GM19240 (cell line): ENCODE measurements at regions not wholly inside any gene's neighbourhood (a gene's known extent, or its start where the extent isn't known, plus 50 kb on each side); places are given as distances from the start of the nearest gene placed in this dataset.
"Not testable (repeated sequence)": the region's sequence is repeated elsewhere in the genome, so short reads cannot be mapped to it uniquely, and the experiment has no call there.

Experiments
- DNase-seq: peaks from one replicate; pipeline ENCODE4 v3.0.0; 2011; ENCODE audit warnings: low spot score; ENCODE audit not compliant: insufficient read length

DNA sequence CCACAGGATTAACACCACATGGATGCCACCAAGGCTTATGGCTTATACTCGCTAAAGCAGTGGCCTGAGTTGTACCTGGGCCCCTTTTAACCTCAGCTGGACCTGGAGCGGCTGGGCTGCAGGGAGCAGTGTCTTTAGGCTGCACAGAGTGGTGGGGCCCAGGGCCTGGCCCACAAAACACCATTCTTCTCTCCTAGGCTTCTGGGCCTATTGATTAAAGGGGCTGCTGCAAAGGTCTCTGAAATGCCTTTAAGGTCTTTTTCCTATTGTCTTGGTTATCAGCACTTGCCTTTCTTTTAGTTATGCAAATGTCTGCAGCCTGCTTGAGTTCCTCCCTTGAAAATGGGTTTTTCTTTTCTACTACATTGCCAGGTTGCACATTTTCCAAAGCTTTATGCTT lies 973.9 kb upstream of the PRR20A start:
- DNase-seq, result no peak

DNA sequence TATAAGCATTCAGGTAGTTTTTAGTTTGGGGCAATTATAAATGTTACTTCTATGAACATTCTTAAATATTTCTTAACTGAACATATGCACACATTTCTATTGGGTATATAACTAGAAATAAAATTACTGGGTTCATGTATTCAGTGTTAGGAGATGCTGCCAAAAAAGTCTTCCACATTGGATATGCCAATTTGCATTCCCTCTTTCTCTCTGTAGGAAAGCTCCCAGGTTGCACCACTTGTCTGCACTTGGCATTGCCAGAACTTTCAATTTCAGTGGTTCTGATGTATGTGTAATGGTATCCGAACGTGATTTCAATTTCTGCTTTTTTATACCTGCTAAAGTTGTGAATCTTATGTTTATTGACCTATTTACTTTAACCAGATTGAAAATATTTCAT lies 972.1 kb upstream of the PRR20A start:
- DNase-seq, result no peak

- no peak for DNase-seq
Observed at GRCh38 chr13:56173346-56173745, 967.4 kb upstream of the PRR20A start.

DNA sequence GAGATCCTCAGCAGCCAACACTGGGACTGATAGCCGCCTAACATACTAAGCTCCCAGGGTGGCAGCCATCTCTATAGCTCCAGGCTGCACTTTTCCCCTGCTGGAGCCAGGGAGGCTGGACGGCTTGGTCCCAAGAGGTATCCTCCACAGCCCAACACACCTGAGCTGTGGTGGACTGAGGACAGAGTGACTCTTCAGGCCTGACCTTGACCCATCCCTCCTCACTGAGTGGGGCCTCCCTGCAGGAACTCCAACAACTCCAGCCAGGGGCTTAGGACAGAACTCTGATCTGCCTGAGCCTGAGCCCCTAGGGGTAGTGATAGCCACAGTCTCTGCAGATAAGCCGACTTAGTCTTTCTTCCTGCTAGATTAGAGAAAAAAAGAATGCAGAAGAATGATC lies 958.1 kb upstream of the PRR20A start:
- no peak for DNase-seq

DNA sequence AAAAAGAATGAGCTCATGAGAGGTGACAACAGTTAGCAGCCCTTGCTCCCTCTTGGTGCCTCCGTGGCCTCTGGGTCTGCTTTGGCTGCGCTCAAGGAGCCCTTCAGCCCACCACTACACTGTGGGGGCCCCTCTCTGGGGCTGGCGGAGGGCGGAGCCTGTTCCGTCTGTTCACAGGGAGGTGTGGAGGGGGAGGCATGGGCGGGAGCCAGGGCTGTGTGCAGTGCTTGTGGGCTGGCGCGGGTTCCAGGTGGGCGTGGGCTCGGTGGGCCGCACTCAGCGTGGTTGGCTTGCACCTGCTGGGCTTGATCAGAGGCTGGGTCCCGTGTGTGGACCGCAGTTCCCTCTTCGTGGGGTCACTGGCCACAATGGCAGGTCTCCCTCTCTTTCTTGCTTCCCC lies 953.4 kb upstream of the PRR20A start:
- no peak for DNase-seq

DNA sequence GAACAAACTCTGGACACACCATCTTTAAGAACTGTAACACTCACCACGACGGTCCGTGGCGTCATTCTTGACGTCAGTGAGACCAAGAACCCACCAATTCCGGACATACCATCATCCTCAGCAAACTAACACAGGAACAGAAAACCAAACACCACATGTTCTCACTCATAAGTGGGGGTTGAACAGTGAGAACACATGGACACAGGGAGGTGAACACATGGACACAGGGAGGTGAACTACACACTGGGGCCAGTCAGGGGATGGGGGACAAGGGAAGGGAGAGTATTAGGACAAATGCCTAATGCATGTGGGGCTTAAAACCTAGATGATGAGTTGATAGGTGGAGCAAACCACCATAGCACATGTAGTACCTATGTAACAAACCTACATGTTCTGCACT lies 952.1 kb upstream of the PRR20A start:
- DNase-seq, result not testable (repeated sequence)

DNA sequence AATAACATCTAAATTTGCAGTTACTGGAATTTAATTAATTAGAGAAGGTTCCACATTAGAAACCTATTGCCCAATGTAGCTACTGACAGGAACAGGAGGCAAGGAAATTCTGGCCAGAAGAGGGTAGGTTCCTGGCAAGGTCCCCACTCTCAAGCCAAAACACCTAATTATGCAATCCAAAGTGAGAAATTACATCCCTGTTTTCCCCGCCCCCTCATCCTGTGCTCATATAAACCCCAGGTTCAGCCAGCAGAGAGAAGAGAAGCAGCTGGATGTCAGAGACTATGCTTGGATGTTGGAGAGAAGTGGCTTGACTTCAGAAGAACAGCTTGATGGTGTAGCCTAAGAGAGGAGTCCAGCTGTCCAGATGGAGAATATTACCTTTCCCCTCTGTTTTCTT lies 951.3 kb upstream of the PRR20A start:
- no peak for DNase-seq

DNA sequence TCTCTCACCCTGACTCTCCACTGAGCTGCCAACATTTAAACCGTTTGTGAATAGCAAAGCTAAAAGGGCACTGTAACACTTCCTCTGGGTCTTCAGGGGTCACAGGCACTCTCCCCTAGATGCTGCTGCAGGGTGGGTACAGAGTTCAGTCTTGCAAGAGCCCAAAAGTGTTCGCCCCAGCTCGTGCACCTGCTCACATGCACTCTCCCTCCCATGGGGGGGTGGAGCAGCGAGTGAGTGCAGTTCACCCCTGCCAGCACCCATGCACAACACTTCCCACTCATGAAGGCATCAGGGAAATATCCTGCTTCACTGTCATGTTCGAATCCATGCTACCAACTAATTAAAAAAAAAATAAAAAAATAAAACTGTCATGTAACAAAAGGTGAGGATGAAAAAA lies 950.7 kb upstream of the PRR20A start:
- DNase-seq, result no peak

DNA sequence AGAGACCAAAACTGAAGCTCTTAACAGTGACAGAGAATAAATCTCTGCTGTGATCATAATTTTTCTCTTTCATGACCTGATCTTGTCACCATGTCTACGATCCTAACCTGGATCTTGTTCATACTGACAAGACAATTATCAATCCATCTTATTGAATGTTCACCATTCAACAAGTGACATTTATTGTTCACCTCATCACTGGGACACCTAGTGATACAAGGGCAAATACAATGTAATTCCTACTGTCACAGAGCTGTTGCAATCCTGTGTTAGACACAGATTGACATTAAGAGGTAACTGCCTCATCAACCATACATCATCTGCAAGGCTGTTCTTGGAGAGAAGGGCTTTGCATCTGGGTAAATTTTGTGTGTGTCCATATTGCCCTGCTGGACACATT lies 942.4 kb upstream of the PRR20A start:
- no peak for DNase-seq

GRCh38 chr13:56201834-56202233 lies 938.9 kb upstream of the PRR20A start:
- no peak for DNase-seq

- no peak for DNase-seq
Observed at GRCh38 chr13:56216221-56216620, 924.5 kb upstream of the PRR20A start.

- no peak for DNase-seq
Observed at GRCh38 chr13:56247692-56248091, 893.0 kb upstream of the PRR20A start.

DNA sequence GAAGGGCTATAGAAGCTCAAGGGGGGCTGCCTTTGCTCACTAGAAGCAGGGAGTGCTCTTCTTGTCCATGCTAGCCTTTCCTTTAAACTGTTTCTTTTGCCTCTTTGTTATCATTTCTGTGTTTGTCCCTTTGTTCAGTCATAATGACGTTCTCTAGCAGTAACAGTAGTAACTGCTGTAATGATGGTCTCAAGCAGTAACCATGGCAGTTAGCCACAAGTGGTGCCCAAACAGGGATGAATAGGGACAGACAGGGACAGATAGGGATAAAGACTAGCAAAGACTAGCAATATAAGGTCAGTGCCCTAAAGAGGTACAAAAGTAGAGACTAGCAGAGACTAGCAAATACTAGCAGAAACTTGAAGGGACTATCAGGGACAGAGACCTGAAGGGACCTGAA lies 869.0 kb upstream of the PRR20A start:
- DNase-seq, result no peak

GRCh38 chr13:56283262-56283828 lies 857.4 kb upstream of the PRR20A start:
- no peak for DNase-seq

GRCh38 chr13:56299650-56300049 lies 841.1 kb upstream of the PRR20A start:
- no peak for DNase-seq

- DNase-seq, result no peak
Observed at GRCh38 chr13:56314765-56315164, 826.0 kb upstream of the PRR20A start.

- no peak for DNase-seq
Observed at GRCh38 chr13:56317841-56318240, 822.9 kb upstream of the PRR20A start.

GRCh38 chr13:56332671-56333070 lies 808.0 kb upstream of the PRR20A start:
- no peak for DNase-seq

- no peak for DNase-seq
Observed at GRCh38 chr13:56335775-56336174, 804.9 kb upstream of the PRR20A start.

DNA sequence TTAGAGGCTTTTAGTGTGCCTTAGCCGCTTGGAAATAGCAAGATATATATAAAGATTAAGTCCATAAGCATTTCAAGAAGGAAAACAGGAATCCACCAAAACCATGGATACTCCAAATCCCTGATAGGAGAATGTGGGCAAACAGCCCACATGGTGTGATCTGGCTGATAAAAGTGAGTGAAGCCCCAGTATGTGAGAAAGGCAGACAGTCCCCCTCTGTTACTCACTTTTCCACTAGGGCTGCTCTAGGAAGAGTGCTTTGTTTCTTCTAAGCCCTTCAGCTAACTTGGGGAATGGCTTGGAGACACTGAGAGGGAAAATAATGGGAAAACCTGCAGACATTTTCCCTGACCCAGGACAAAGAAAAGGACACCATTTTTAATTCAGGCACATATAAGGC lies 802.3 kb upstream of the PRR20A start:
- no peak for DNase-seq

DNA sequence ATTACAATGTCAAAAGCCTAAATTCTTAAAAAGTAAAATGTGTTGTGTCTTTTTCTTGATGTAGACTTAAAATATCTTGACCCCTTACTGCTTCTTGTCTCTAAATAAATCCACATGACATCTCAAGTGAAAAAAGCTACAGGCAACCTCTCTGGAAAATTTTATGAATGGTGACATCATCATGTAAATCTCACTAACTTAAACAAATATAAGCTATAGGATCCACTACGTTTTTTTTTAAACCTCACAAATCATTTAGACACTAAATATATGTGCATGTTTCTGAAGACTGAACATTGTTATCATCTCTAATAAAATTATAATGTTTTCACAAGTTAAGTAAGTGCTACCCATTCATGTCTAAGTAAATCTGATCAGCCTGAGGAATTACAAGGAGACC lies 793.7 kb upstream of the PRR20A start:
- DNase-seq, result no peak

DNA sequence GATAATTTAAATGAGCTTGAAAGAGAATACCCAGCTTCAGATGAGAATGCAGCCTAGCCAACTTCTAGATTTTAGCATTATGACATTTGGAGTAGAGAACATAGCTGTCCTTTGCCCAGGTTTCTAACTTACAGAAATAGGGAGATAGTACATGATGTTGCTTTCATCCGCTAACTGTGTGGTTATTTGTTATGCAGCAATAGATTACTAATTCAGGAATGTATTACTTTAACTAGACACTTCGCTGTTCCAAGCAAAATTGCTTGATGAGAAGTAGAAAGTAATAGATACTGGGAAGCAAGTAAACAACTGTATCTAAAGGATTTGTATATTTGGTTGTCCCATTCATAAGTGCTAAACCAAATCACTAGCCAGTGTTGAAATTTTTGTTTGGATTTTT lies 790.9 kb upstream of the PRR20A start:
- DNase-seq, result no peak

- DNase-seq, result no peak
Observed at GRCh38 chr13:56351041-56351440, 789.7 kb upstream of the PRR20A start.

GRCh38 chr13:56352361-56352760 lies 788.4 kb upstream of the PRR20A start:
- DNase-seq, result no peak
